Skeletal muscle satellite cell (primary cell): ENCODE measurements at regions not wholly inside any gene's neighbourhood (a gene's known extent, or its start where the extent isn't known, plus 50 kb on each side); places are given as distances from the start of the nearest gene placed in this dataset.

Experiments
- H3K27me3 ChIP-seq: 2 replicates; pipeline ENCODE4 v1.7.0; 2013; ENCODE audit warnings: low read length; ENCODE audit not compliant: control insufficient read depth, insufficient read depth
- H3K36me3 ChIP-seq: 2 replicates; pipeline ENCODE4 v1.7.0; 2013; ENCODE audit warnings: mild to moderate bottlenecking, control low read depth, low read length; ENCODE audit not compliant: insufficient read depth
- H3K4me1 ChIP-seq: 2 replicates; pipeline ENCODE4 v1.7.0; 2013; ENCODE audit warnings: low read length; ENCODE audit not compliant: control insufficient read depth, insufficient read depth
- H3K4me2 ChIP-seq: 2 replicates; pipeline ENCODE4 v1.7.0; 2013; ENCODE audit warnings: mild to moderate bottlenecking, low read length
- H3K4me3 ChIP-seq: 2 replicates; pipeline ENCODE4 v1.7.0; 2013; ENCODE audit warnings: low read length
- H3K9ac ChIP-seq: 2 replicates; pipeline ENCODE4 v1.7.0; 2013; ENCODE audit warnings: mild to moderate bottlenecking, low read depth, low read length, moderate library complexity
- H3K9me3 ChIP-seq: replicated peaks from 2 replicates; pipeline ENCODE4 v1.7.0; 2013; ENCODE audit warnings: mild to moderate bottlenecking, control low read depth, low read length

- no peak overlapping the region for H3K4me3 ChIP-seq
- no peak overlapping the region for H3K4me2 ChIP-seq
- H3K36me3 ChIP-seq: no peaks in the 10 kb centered on the region
- H3K4me1 ChIP-seq: no peaks in the 10 kb centered on the region
- H3K27me3 ChIP-seq: no peaks in the 10 kb centered on the region
- H3K9ac ChIP-seq: no peak overlapping the region
- peaks cover 3% of the 10 kb centered on the region for H3K9me3 ChIP-seq
Measured at GRCh38 chr18:72181241-72181764, 362.8 kb downstream of the CBLN2 start.

GRCh38 chr18:72180689-72181088 lies 363.5 kb downstream of the CBLN2 start:
- no peak overlapping the region for H3K4me3 ChIP-seq
- no peak overlapping the region for H3K9ac ChIP-seq
- H3K4me2 ChIP-seq: no peak overlapping the region
- peaks cover 3% of the 10 kb centered on the region for H3K9me3 ChIP-seq
- no peaks in the 10 kb centered on the region for H3K36me3 ChIP-seq
- H3K27me3 ChIP-seq: no peaks in the 10 kb centered on the region
- H3K4me1 ChIP-seq: no peaks in the 10 kb centered on the region

GRCh38 chr18:72174972-72175649 lies 369.0 kb downstream of the CBLN2 start:
- no peaks in the 10 kb centered on the region for H3K4me1 ChIP-seq
- H3K4me2 ChIP-seq: no peak overlapping the region
- H3K4me3 ChIP-seq: no peak overlapping the region
- no peaks in the 10 kb centered on the region for H3K9me3 ChIP-seq
- H3K9ac ChIP-seq: no peak overlapping the region
- no peaks in the 10 kb centered on the region for H3K36me3 ChIP-seq
- H3K27me3 ChIP-seq: no peaks in the 10 kb centered on the region

GRCh38 chr18:72171596-72171995 lies 372.5 kb downstream of the CBLN2 start:
- Histone ChIP-seq H3K27me3 (no peaks in the 10 kb centered on the region), H3K9ac (no peak overlapping the region), H3K4me2 (no peak overlapping the region), H3K4me3 (no peak overlapping the region), H3K36me3 (no peaks in the 10 kb centered on the region), H3K4me1 (no peaks in the 10 kb centered on the region), H3K9me3 (no peaks in the 10 kb centered on the region)

GRCh38 chr18:72161691-72162090 lies 382.5 kb downstream of the CBLN2 start:
- Histone ChIP-seq H3K4me1 (no peaks in the 10 kb centered on the region), H3K9me3 (peaks cover 9% of the 10 kb centered on the region), H3K9ac (no peak overlapping the region), H3K4me3 (no peak overlapping the region), H3K4me2 (no peak overlapping the region), H3K36me3 (no peaks in the 10 kb centered on the region), H3K27me3 (no peaks in the 10 kb centered on the region)

GRCh38 chr18:72160510-72161445 lies 383.4 kb downstream of the CBLN2 start:
- Histone ChIP-seq H3K4me1 (no peaks in the 10 kb centered on the region), H3K36me3 (no peaks in the 10 kb centered on the region), H3K9ac (no peak overlapping the region), H3K9me3 (peaks cover 9% of the 10 kb centered on the region), H3K4me3 (no peak overlapping the region), H3K27me3 (no peaks in the 10 kb centered on the region), H3K4me2 (no peak overlapping the region)

- Histone ChIP-seq H3K9ac (no peak overlapping the region), H3K27me3 (no peaks in the 10 kb centered on the region), H3K9me3 (peaks cover 6% of the 10 kb centered on the region), H3K4me2 (no peak overlapping the region), H3K4me3 (no peak overlapping the region), H3K36me3 (no peaks in the 10 kb centered on the region), H3K4me1 (no peaks in the 10 kb centered on the region)
Measured at GRCh38 chr18:72155327-72155726, 388.8 kb downstream of the CBLN2 start.

GRCh38 chr18:72154926-72155325 lies 389.2 kb downstream of the CBLN2 start:
- no peak overlapping the region for H3K9ac ChIP-seq
- H3K36me3 ChIP-seq: no peaks in the 10 kb centered on the region

GRCh38 chr18:72152935-72153334 lies 391.2 kb downstream of the CBLN2 start:
- H3K27me3 ChIP-seq: no peaks in the 10 kb centered on the region

More at GRCh38 chr18:72154926-72155325, 389.2 kb downstream of the CBLN2 start:
- Histone ChIP-seq H3K27me3 (no peaks in the 10 kb centered on the region), H3K4me1 (no peaks in the 10 kb centered on the region), H3K9me3 (peaks cover 6% of the 10 kb centered on the region), H3K4me3 (no peak overlapping the region), H3K4me2 (no peak overlapping the region)

GRCh38 chr18:72147830-72148229 lies 396.3 kb downstream of the CBLN2 start:
- Histone ChIP-seq H3K9ac (no peak overlapping the region), H3K4me1 (no peaks in the 10 kb centered on the region), H3K9me3 (peaks cover under 1% of the 10 kb centered on the region), H3K27me3 (no peaks in the 10 kb centered on the region), H3K4me3 (no peak overlapping the region), H3K36me3 (no peaks in the 10 kb centered on the region), H3K4me2 (no peak overlapping the region)

More at GRCh38 chr18:72152935-72153334, 391.2 kb downstream of the CBLN2 start:
- no peak overlapping the region for H3K9ac ChIP-seq
- H3K4me3 ChIP-seq: no peak overlapping the region
- no peaks in the 10 kb centered on the region for H3K4me1 ChIP-seq
- no peak overlapping the region for H3K4me2 ChIP-seq
- peaks cover 6% of the 10 kb centered on the region for H3K9me3 ChIP-seq
- no peaks in the 10 kb centered on the region for H3K36me3 ChIP-seq

- Histone ChIP-seq H3K4me1 (no peaks in the 10 kb centered on the region), H3K9me3 (peaks cover 9% of the 10 kb centered on the region), H3K27me3 (no peaks in the 10 kb centered on the region), H3K36me3 (no peaks in the 10 kb centered on the region), H3K4me2 (no peak overlapping the region), H3K4me3 (no peak overlapping the region), H3K9ac (no peak overlapping the region)
Measured at GRCh38 chr18:72140007-72140406, 404.1 kb downstream of the CBLN2 start.
